SK-N-SH (cell line): ENCODE measurements at regions not wholly inside any gene's neighbourhood (a gene's known extent, or its start where the extent isn't known, plus 50 kb on each side); places are given as distances from the start of the nearest gene placed in this dataset.

ENCODE experiments used
- CTCF ChIA-PET: fragments of 300-600, 350-600 bp; formaldehyde crosslinking; extraction: SDS; loops from one replicate; lab custom pipeline; 2021; lab: Yijun Ruan, JAX
- POLR2A ChIA-PET: fragments of 350-600 bp; sonication (Branson Sonifier 250); formaldehyde crosslinking; extraction: SDS; loops from one replicate; lab custom pipeline; 2020; ENCODE audit warnings: antibody characterized with exemption, inconsistent platforms; lab: Yijun Ruan, JAX
- DNase-seq: peaks from one replicate; pipeline ENCODE4 v3.0.0; 2012
- H2AFZ ChIP-seq: fragments of 200-600 bp; sonication (generic); 2 replicates; pipeline ENCODE4 v1.8.1; 2016; ENCODE audit warnings: antibody characterized with exemption, mild to moderate bottlenecking, low read depth
- H3F3A ChIP-seq: fragments of 200-600 bp; sonication (generic); replicated peaks from 2 replicates; pipeline ENCODE3; 2016; ENCODE audit warnings: antibody characterized with exemption, mild to moderate bottlenecking; ENCODE audit not compliant: insufficient read depth
- H3K27ac ChIP-seq, 2 experiments: fragments of 200-500 bp in 1 of 2; fragments of 200-600 bp in 1 of 2; sonication (Bioruptor generic) in 1 of 2; sonication (generic), shearing (Covaris generic) in 1 of 2; 2 replicates each; pipeline versions ENCODE4 v1.5.1 to v1.6.1; 2014 to 2016; ENCODE audit warnings: low read depth in 2 of 2, inconsistent platforms in 1 of 2, low read length in 1 of 2, mild to moderate bottlenecking in 1 of 2, mixed read lengths in 1 of 2
- H3K27me3 ChIP-seq: fragments of 200-600 bp; sonication (generic), shearing (Covaris generic); 2 replicates; pipeline ENCODE4 v1.6.1; 2016; ENCODE audit warnings: mixed run types; ENCODE audit not compliant: insufficient read depth
- H3K36me3 ChIP-seq, 2 experiments: fragments of 200-500 bp in 1 of 2; fragments of 200-600 bp in 1 of 2; sonication (Bioruptor generic) in 1 of 2; sonication (generic) in 1 of 2; replicated peaks in 1 of 2; 2 replicates each; pipeline versions ENCODE3 to v1.5.1; 2014 to 2016; ENCODE audit warnings: low read length in 1 of 2, mild to moderate bottlenecking in 1 of 2; ENCODE audit not compliant: insufficient read depth in 2 of 2, control insufficient read depth in 1 of 2
- H3K4me1 ChIP-seq, 2 experiments: fragments of 200-500 bp in 1 of 2; fragments of 200-600 bp in 1 of 2; sonication (Bioruptor generic) in 1 of 2; sonication (generic), shearing (Covaris generic) in 1 of 2; 2 replicates each; pipeline versions ENCODE4 v1.5.1 to v1.6.1; 2014 to 2016; ENCODE audit warnings: low read depth in 1 of 2, low read length in 1 of 2, mixed run types in 1 of 2; ENCODE audit not compliant: insufficient read depth in 2 of 2, control insufficient read depth in 1 of 2
- H3K4me2 ChIP-seq: fragments of 200-600 bp; sonication (generic), shearing (Covaris generic); 2 replicates; pipeline ENCODE4 v1.6.1; 2017; ENCODE audit warnings: mixed run types
- H3K4me3 ChIP-seq, 2 experiments: fragments of 200-500 bp in 1 of 2; fragments of 200-600 bp in 1 of 2; sonication (Bioruptor generic) in 1 of 2; sonication (generic), shearing (Covaris generic) in 1 of 2; 2 replicates each; pipeline versions ENCODE4 v1.5.1 to v1.8.1; 2014 to 2016; ENCODE audit warnings: low read depth in 2 of 2, inconsistent platforms in 1 of 2, low read length in 1 of 2, mild to moderate bottlenecking in 1 of 2, mixed read lengths in 1 of 2, moderate library complexity in 1 of 2
- H3K79me2 ChIP-seq: fragments of 200-600 bp; sonication (generic); 2 replicates; pipeline ENCODE4 v1.8.1; 2017; ENCODE audit warnings: mild to moderate bottlenecking; ENCODE audit not compliant: insufficient read depth
- H3K9ac ChIP-seq: fragments of 200-600 bp; sonication (generic); 2 replicates; pipeline ENCODE4 v1.6.1; 2017; ENCODE audit warnings: mixed run types
- H3K9me2 ChIP-seq: fragments of 200-600 bp; sonication (generic); 2 replicates; pipeline ENCODE4 v1.6.1; 2017; ENCODE audit warnings: mixed run types
- H3K9me3 ChIP-seq: fragments of 200-600 bp; sonication (generic); 2 replicates; pipeline ENCODE4 v1.6.1; 2017; ENCODE audit warnings: mixed run types, mild to moderate bottlenecking, moderate library complexity
- H4K20me1 ChIP-seq: fragments of 200-600 bp; sonication (generic); 2 replicates; pipeline ENCODE4 v1.6.1; 2017; ENCODE audit warnings: mild to moderate bottlenecking, mixed run types; ENCODE audit not compliant: insufficient read depth
- CHD2 ChIP-seq: fragments of 150-350 bp; IDR thresholded peaks from 2 replicates; pipeline ENCODE4 v1.6.1; 2018; ENCODE audit warnings: low read length; ENCODE audit not compliant: partially characterized antibody
- EP300 ChIP-seq, 2 experiments: IDR thresholded peaks; 2 replicates each; pipeline versions ENCODE4 v1.4.0 to v1.6.1; 2012; ENCODE audit warnings: borderline replicate concordance in 1 of 2, low read depth in 1 of 2, low read length in 1 of 2
- EZH2phosphoT487 ChIP-seq: fragments of 200-600 bp; sonication (generic); IDR thresholded peaks from 2 replicates; pipeline ENCODE4 v1.6.1; 2017; ENCODE audit warnings: low read depth, mixed run types, mild to moderate bottlenecking, antibody characterized with exemption, moderate library complexity, borderline replicate concordance
- FOXM1 ChIP-seq: IDR thresholded peaks from 2 replicates; pipeline ENCODE4 v1.4.0; 2012; ENCODE audit warnings: low read depth, mild to moderate bottlenecking
- GATA2 ChIP-seq: sonication (generic); formaldehyde crosslinking; IDR thresholded peaks from 2 replicates; pipeline ENCODE4 v1.5.0; 2020; ENCODE audit warnings: mild to moderate bottlenecking, missing genetic modification reagents
- IRF3 ChIP-seq: fragments of 150-350 bp; IDR thresholded peaks from 2 replicates; pipeline ENCODE4 v1.6.1; 2016; ENCODE audit warnings: mild to moderate bottlenecking, low read depth, low read length
- JUND ChIP-seq: IDR thresholded peaks from 2 replicates; pipeline ENCODE4 v1.4.0; 2012
- MEF2A ChIP-seq: IDR thresholded peaks from 2 replicates; pipeline ENCODE4 v1.4.0; 2012; ENCODE audit warnings: low read depth, borderline replicate concordance
- MXI1 ChIP-seq: IDR thresholded peaks from 2 replicates; pipeline ENCODE4 v1.6.1; 2012; ENCODE audit warnings: mild to moderate bottlenecking, low read depth, low read length, improper control_type of control experiment
- NFIC ChIP-seq: IDR thresholded peaks from 2 replicates; pipeline ENCODE4 v1.4.0; 2012; ENCODE audit warnings: borderline replicate concordance
- NRF1 ChIP-seq: IDR thresholded peaks from 2 replicates; pipeline ENCODE4 v1.6.1; 2012; ENCODE audit warnings: low read depth, mild to moderate bottlenecking, low read length
- RCOR1 ChIP-seq: fragments of 150-350 bp; IDR thresholded peaks from 2 replicates; pipeline ENCODE4 v1.6.1; 2017; ENCODE audit warnings: antibody characterized with exemption, low read length
- RFX5 ChIP-seq: IDR thresholded peaks from 2 replicates; pipeline ENCODE4 v1.6.1; 2012; ENCODE audit warnings: mild to moderate bottlenecking, improper control_type of control experiment, low read length
- RXRA ChIP-seq: IDR thresholded peaks from 2 replicates; pipeline ENCODE4 v1.4.0; 2012; ENCODE audit warnings: low read depth, mild to moderate bottlenecking, borderline replicate concordance
- TAF1 ChIP-seq: IDR thresholded peaks from 2 replicates; pipeline ENCODE4 v1.6.1; 2012; ENCODE audit warnings: low read depth, mild to moderate bottlenecking, low read length, moderate library complexity, borderline replicate concordance
- TCF12 ChIP-seq: IDR thresholded peaks from 2 replicates; pipeline ENCODE4 v1.4.0; 2012
- USF1 ChIP-seq: IDR thresholded peaks from 2 replicates; pipeline ENCODE4 v1.4.0; 2012; ENCODE audit warnings: low read depth, borderline replicate concordance
- YY1 ChIP-seq: IDR thresholded peaks from 2 replicates; pipeline ENCODE4 v1.4.0; 2012; ENCODE audit warnings: low read depth, mild to moderate bottlenecking
- WGBS: methylation state at CpG from one replicate; pipeline ENCODE4 v1.1.6; 2017; ENCODE audit warnings: low lambda C conversion rate; 5-methylcytosine and 5-hydroxymethylcytosine counted together

- TF ChIP-seq EP300 (IDR thresholded peaks at IDR 0.05; ENCODE audit: borderline replicate concordance in 1 of 2, low read depth in 1 of 2, low read length in 1 of 2) (no peak), RCOR1 (no peak), FOXM1 (no peak), MXI1 (no peak), YY1 (no peak), TCF12 (no peak), EZH2phosphoT487 (no peak), CHD2 (no peak), RFX5 (no peak), NFIC (no peak), TAF1 (no peak), IRF3 (no peak), NRF1 (no peak), JUND (no peak), USF1 (no peak), MEF2A (no peak), GATA2 (CRISPR knock-in tag) (no peak)
- TF ChIP-seq, all 33 proteins: peak for 0
- H2AFZ ChIP-seq = no peak overlapping the region
- H3K79me2 ChIP-seq = no peaks in the 10 kb centered on the region
- H3K4me3 ChIP-seq = no peak overlapping the region
- no peak for DNase-seq
- H3K9me2 ChIP-seq = no peaks in the 10 kb centered on the region
- 59% methylated on average over 10 of the region's 13 CpGs for WGBS
- H3K9me3 ChIP-seq = 0 out of 2 replicates have a peak, but pooled peaks cover 3% of the 10 kb centered on the region
- no peaks in the 10 kb centered on the region for H3K36me3 ChIP-seq
- no peak overlapping the region for H3K9ac ChIP-seq
- H3K4me2 ChIP-seq = no peak overlapping the region
- no peaks in the 10 kb centered on the region for H3F3A ChIP-seq
- H3K4me1 ChIP-seq = no peaks in the 10 kb centered on the region
- POLR2A ChIA-PET = no interaction called here
- H3K27ac ChIP-seq = no peak overlapping the region
- no peaks in the 10 kb centered on the region for H3K27me3 ChIP-seq
- no peaks in the 10 kb centered on the region for H4K20me1 ChIP-seq
- CTCF ChIA-PET = no interaction called here
These were observed 423.4 kb upstream of the SEMA6A start for GRCh38 chr5:116998024-116998423.

GRCh38 chr5:116992681-116993080 lies 418.1 kb upstream of the SEMA6A start:
- WGBS = 12% methylated on average over 2 of the region's 2 CpGs
- no peak overlapping the region for H2AFZ ChIP-seq
- H3K4me1 ChIP-seq = peaks cover 0 to 3% of the 10 kb centered on the region in 2 experiments; a peak in 2 of 4 replicates
- H3K4me2 ChIP-seq = no peak overlapping the region
- H3K27me3 ChIP-seq = no peaks in the 10 kb centered on the region
- ChIA-PET POLR2A (no interaction called here), CTCF (no interaction called here)
- TF ChIP-seq USF1 = no peak
- no peak for TF ChIP-seq JUND
- TF ChIP-seq NRF1 = no peak
- TF ChIP-seq RXRA = no peak
- TF ChIP-seq MXI1 = no peak
- H3K4me3 ChIP-seq = no peak overlapping the region
- DNase-seq = no peak
- no peaks in the 10 kb centered on the region for H3F3A ChIP-seq
- no peak overlapping the region for H3K9ac ChIP-seq
- no peaks in the 10 kb centered on the region for H3K36me3 ChIP-seq
- 0 out of 2 replicates have a peak, but pooled peaks cover 3% of the 10 kb centered on the region for H3K9me3 ChIP-seq
- no peaks in the 10 kb centered on the region for H3K9me2 ChIP-seq
- H4K20me1 ChIP-seq = no peaks in the 10 kb centered on the region
- no peak overlapping the region for H3K27ac ChIP-seq
- H3K79me2 ChIP-seq = no peaks in the 10 kb centered on the region
